Upper lobe of right lung (tissue), 1 donor: ENCODE measurements at regions not wholly inside any gene's neighbourhood (a gene's known extent, or its start where the extent isn't known, plus 50 kb on each side); places are given as distances from the start of the nearest gene placed in this dataset.
"Not testable (repeated sequence)": the region's sequence is repeated elsewhere in the genome, so short reads cannot be mapped to it uniquely, and the experiment has no call there.

Experiments
- ATAC-seq: fragments of 200-7000 bp; cut with Tn5 transposase; one replicate; pipeline ENCODE4 v1.9.1; 2020; ENCODE audit warnings: mild to moderate bottlenecking, moderate library complexity
- DNase-seq: peaks from one replicate; pipeline ENCODE4 v3.0.0-alpha.2; 2020
- H3K27ac ChIP-seq: fragments of 200-600 bp; one replicate; pipeline ENCODE4 v1.8.0; 2022
- H3K27me3 ChIP-seq: fragments of 200-600 bp; one replicate; pipeline ENCODE4 v1.8.0; 2022; ENCODE audit warnings: mild to moderate bottlenecking
- H3K36me3 ChIP-seq: fragments of 200-600 bp; one replicate; pipeline ENCODE4 v1.8.0; 2022
- H3K4me1 ChIP-seq: fragments of 200-600 bp; one replicate; pipeline ENCODE4 v1.8.0; 2022
- H3K4me3 ChIP-seq: fragments of 200-600 bp; one replicate; pipeline ENCODE4 v1.8.0; 2022; ENCODE audit warnings: mild to moderate bottlenecking
- H3K9me3 ChIP-seq: fragments of 200-600 bp; one replicate; pipeline ENCODE4 v1.8.0; 2022
- intact Hi-C: fragments of 100-400 bp; cut with DNase I; formaldehyde crosslinking; loops from one replicate; pipeline ENCODE4 v1.11.0; 2022
- TF ChIP-seq, protein P1 (sequence below): fragments of 200-600 bp; IDR thresholded peaks from one replicate; pipeline ENCODE4 v1.8.0; 2022; ENCODE audit warnings: antibody characterized with exemption
- donor health status: DM: no; HTN: yes; CAD: no; lungs with severe emphysema.

DNA sequence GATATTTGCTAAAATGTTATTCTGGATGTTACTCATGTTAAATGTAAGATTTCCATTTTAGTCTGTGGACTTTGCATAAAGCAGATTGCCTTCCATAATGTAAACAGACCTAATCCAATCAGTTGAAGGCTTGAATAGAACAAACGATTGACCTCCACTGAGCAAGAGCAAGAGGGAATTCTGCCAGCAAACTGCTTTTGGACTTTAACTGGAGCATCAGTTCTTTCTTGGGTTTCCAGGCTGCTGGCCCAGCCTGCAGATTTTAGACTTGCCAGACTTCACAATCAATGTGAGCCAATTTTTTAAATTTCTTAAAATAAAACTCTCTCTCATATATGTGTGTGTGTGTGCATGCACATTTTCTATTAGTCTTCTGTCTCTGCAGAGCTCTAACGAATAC lies 1248.8 kb downstream of the ADGRL3 start:
- Histone ChIP-seq H3K4me3 (no peak overlapping the region), H3K9me3 (no peaks in the 10 kb centered on the region), H3K36me3 (no peaks in the 10 kb centered on the region), H3K4me1 (no peaks in the 10 kb centered on the region), H3K27me3 (no peaks in the 10 kb centered on the region), H3K27ac (no peak overlapping the region)
- intact Hi-C loops = no loop called here
- TF ChIP-seq, protein P1, sequence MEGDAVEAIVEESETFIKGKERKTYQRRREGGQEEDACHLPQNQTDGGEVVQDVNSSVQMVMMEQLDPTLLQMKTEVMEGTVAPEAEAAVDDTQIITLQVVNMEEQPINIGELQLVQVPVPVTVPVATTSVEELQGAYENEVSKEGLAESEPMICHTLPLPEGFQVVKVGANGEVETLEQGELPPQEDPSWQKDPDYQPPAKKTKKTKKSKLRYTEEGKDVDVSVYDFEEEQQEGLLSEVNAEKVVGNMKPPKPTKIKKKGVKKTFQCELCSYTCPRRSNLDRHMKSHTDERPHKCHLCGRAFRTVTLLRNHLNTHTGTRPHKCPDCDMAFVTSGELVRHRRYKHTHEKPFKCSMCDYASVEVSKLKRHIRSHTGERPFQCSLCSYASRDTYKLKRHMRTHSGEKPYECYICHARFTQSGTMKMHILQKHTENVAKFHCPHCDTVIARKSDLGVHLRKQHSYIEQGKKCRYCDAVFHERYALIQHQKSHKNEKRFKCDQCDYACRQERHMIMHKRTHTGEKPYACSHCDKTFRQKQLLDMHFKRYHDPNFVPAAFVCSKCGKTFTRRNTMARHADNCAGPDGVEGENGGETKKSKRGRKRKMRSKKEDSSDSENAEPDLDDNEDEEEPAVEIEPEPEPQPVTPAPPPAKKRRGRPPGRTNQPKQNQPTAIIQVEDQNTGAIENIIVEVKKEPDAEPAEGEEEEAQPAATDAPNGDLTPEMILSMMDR = no peak
- DNase-seq (no peak), ATAC-seq (no peak)

DNA sequence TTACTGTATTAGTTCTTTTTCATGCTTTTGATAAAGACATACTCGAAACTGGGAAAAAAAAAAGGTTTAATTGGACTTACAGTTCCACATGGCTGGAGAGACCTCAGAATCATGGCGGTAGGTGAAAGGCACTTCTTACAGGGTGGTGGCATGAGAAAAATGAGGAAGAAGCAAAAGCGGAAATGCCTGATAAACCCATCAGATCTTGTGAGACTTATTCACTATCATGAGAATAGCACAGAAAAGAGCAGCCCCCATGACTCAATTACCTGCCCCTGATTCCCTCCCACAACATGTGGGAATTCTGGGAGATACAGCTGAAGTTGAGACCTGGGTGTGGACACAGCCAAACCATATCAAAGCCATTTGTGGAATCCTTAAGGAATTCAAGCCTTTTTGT lies 1238.9 kb downstream of the ADGRL3 start:
- Histone ChIP-seq H3K4me3 (no peak overlapping the region), H3K27ac (no peak overlapping the region), H3K9me3 (no peaks in the 10 kb centered on the region), H3K36me3 (no peaks in the 10 kb centered on the region), H3K27me3 (no peaks in the 10 kb centered on the region), H3K4me1 (no peaks in the 10 kb centered on the region)
- TF ChIP-seq, protein P1 = no peak
- DNase-seq (no peak), ATAC-seq (no peak)
- intact Hi-C loops = no loop called here

DNA sequence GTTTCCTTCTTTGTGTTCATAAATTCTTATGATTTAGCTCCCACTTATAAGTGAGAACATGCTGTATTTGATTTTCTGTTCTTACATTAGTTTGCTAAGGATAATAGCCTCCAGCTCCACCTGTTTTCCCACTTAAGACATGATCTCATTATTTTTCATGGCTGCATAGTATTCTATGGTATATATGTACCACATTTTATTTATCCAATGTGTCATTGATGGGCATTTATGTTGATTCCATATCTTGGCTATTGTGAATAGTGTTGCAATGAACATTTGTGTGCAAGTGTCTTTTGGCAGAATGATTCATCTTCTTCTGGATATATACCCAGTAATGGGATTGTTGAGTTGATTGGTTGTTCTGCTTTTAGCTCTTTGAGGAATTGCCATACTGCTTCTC lies 1234.8 kb downstream of the ADGRL3 start:
- Histone ChIP-seq H3K27me3 (no peaks in the 10 kb centered on the region), H3K36me3 (no peaks in the 10 kb centered on the region), H3K4me1 (no peaks in the 10 kb centered on the region), H3K27ac (no peak overlapping the region), H3K9me3 (no peaks in the 10 kb centered on the region), H3K4me3 (no peak overlapping the region)
- DNase-seq = no peak
- ATAC-seq = no peak
- intact Hi-C loops = no loop called here
- TF ChIP-seq, protein P1 = no peak

DNA sequence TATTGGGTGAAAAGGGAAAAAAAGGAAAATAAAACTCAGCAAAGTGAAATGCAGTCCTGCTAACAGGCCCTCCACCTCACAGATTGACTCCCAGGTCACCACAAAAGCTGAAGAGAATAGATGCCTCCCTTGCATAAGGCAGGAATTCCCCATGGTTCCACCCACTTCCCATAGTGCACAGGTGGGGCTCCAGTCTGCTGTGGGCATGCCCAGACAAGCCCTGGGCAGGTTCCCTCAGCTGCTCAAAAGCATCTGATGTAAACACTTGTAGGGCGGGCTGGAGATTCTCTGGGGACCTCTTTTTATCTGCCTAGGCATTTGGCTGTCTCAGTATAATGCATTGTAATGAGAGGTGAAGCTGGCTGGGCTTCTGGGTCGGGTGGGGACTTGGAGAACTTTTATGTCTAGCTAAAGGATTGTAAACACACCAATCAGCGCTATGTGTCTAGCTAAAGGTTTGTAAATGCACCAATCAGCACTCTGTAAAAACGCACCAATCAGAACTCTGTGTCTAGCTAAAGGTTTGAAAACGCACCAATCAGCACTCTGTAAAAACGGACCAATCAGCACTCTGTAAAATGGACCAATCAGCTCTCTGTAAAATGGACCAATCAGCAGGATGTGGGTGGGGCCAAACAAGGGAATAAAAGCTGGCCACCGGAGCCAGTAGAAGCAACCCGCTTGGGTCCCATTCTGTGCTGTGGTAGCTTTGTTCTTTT lies 1231.5 kb downstream of the ADGRL3 start:
- H3K27me3 ChIP-seq, H3K9me3 ChIP-seq, H3K27ac ChIP-seq, H3K4me1 ChIP-seq, DNase-seq, ATAC-seq, H3K4me3 ChIP-seq, intact Hi-C loops, H3K36me3 ChIP-seq: not testable (repeated sequence)

DNA sequence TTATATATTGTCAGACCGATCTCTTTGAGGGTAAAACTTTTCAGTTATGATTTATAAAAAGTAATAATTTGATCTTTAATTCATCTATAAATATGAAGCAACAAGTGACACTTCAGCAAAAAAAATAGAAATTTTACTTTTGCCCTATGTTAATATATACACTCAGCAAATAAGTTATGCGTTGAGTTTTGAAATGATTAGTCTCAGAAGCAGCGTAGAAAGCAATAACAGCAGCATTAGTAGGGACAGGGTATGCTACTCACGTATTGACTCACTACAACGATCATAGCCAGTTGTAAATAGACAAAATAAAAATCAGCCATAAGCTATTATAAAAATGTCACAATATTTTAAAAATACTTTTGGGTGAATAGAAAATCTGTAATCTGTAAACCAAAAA lies 1229.2 kb downstream of the ADGRL3 start:
- Histone ChIP-seq H3K27ac (no peak overlapping the region), H3K4me1 (no peaks in the 10 kb centered on the region), H3K36me3 (no peaks in the 10 kb centered on the region), H3K27me3 (no peaks in the 10 kb centered on the region), H3K4me3 (no peak overlapping the region), H3K9me3 (no peaks in the 10 kb centered on the region)
- ATAC-seq (no peak), DNase-seq (no peak)
- TF ChIP-seq, protein P1 = no peak
- intact Hi-C loops = no loop called here

DNA sequence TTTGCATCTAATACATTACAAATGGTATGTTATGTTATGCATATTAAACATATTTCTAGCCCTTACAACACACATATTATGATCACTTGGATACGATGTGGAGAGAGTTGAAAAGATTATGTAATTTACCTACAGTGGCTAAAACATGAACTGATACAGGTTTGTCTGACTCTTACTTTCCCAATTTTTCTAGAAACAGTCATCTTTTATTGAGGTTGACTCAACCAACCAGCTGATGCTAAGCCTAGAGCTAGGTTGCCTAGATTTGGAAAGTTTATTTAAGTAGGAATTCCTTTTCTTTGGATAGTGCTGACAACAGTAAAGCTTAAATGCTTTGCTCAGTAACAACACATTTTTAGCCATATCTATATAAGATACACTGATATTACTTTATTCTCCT lies 1215.1 kb downstream of the ADGRL3 start:
- no peak for ATAC-seq

More for the DNA sequence above, 1215.1 kb downstream of the ADGRL3 start:
- intact Hi-C loops = no loop called here
- Histone ChIP-seq H3K4me1 (no peaks in the 10 kb centered on the region), H3K4me3 (no peak overlapping the region), H3K9me3 (no peaks in the 10 kb centered on the region), H3K27me3 (no peaks in the 10 kb centered on the region), H3K36me3 (no peaks in the 10 kb centered on the region), H3K27ac (no peak overlapping the region)
- TF ChIP-seq, protein P1 = no peak
- DNase-seq = no peak
